ENCODE measurements at regions not wholly inside any gene's neighbourhood (a gene's known extent, or its start where the extent isn't known, plus 50 kb on each side); places are given as distances from the start of the nearest gene placed in this dataset.

- no peak for DNase-seq (ENCODE audit: low spot score)
- no peaks in the 10 kb centered on the region for H3K4me1 ChIP-seq
- no peak overlapping the region for H3K4me3 ChIP-seq
- H3K36me3 ChIP-seq, result no peaks in the 10 kb centered on the region
- H3K27me3 ChIP-seq, result no peaks in the 10 kb centered on the region
- no peaks in the 10 kb centered on the region for H3K9me3 ChIP-seq
- H3K27ac ChIP-seq, result no peak overlapping the region
- TF ChIP-seq CTCF (IDR thresholded peaks at IDR 0.05), result no peak
Observed at GRCh38 chr10:64257704-64258103, 736.5 kb downstream of the REEP3 start.

GRCh38 chr10:64261092-64261491 lies 739.9 kb downstream of the REEP3 start:
- H3K4me1 ChIP-seq, result no peaks in the 10 kb centered on the region
- DNase-seq (ENCODE audit: low spot score), result no peak
- H3K4me3 ChIP-seq, result no peak overlapping the region
- H3K9me3 ChIP-seq, result no peaks in the 10 kb centered on the region
- no peaks in the 10 kb centered on the region for H3K27me3 ChIP-seq
- TF ChIP-seq CTCF (IDR thresholded peaks at IDR 0.05), result no peak
- no peaks in the 10 kb centered on the region for H3K36me3 ChIP-seq
- no peak overlapping the region for H3K27ac ChIP-seq

- no peak overlapping the region for H3K4me3 ChIP-seq
- no peak for DNase-seq (ENCODE audit: low spot score)
- H3K27ac ChIP-seq, result no peak overlapping the region
- no peak for TF ChIP-seq CTCF (IDR thresholded peaks at IDR 0.05)
- H3K9me3 ChIP-seq, result no peaks in the 10 kb centered on the region
- no peaks in the 10 kb centered on the region for H3K36me3 ChIP-seq
- H3K4me1 ChIP-seq, result no peaks in the 10 kb centered on the region
- no peaks in the 10 kb centered on the region for H3K27me3 ChIP-seq
Observed at GRCh38 chr10:64261676-64262075, 740.5 kb downstream of the REEP3 start.

GRCh38 chr10:64265961-64266360 lies 744.8 kb downstream of the REEP3 start:
- Histone ChIP-seq H3K9me3 (no peaks in the 10 kb centered on the region), H3K36me3 (no peaks in the 10 kb centered on the region), H3K4me1 (no peaks in the 10 kb centered on the region), H3K27me3 (no peaks in the 10 kb centered on the region), H3K27ac (no peak overlapping the region), H3K4me3 (no peak overlapping the region)
- no peak for DNase-seq (ENCODE audit: low spot score)
- TF ChIP-seq CTCF (IDR thresholded peaks at IDR 0.05), result no peak

GRCh38 chr10:64271508-64271907 lies 750.3 kb downstream of the REEP3 start:
- Histone ChIP-seq H3K9me3 (no peaks in the 10 kb centered on the region), H3K4me3 (no peak overlapping the region), H3K36me3 (no peaks in the 10 kb centered on the region), H3K27me3 (no peaks in the 10 kb centered on the region), H3K4me1 (no peaks in the 10 kb centered on the region), H3K27ac (no peak overlapping the region)
- DNase-seq (ENCODE audit: low spot score), result no peak
- TF ChIP-seq CTCF (IDR thresholded peaks at IDR 0.05), result no peak

GRCh38 chr10:64271983-64272382 lies 750.8 kb downstream of the REEP3 start:
- no peak overlapping the region for H3K4me3 ChIP-seq
- H3K9me3 ChIP-seq, result no peaks in the 10 kb centered on the region
- DNase-seq (ENCODE audit: low spot score), result no peak
- H3K4me1 ChIP-seq, result no peaks in the 10 kb centered on the region
- no peaks in the 10 kb centered on the region for H3K36me3 ChIP-seq
- no peak for TF ChIP-seq CTCF (IDR thresholded peaks at IDR 0.05)
- H3K27ac ChIP-seq, result no peak overlapping the region
- H3K27me3 ChIP-seq, result no peaks in the 10 kb centered on the region
